SU-DHL-6 (cell line): ENCODE measurements at regions not wholly inside any gene's neighbourhood (a gene's known extent, or its start where the extent isn't known, plus 50 kb on each side); places are given as distances from the start of the nearest gene placed in this dataset.

ENCODE experiments used
- CTCF ChIP-seq: fragments of 200-600 bp; sonication (generic); IDR thresholded peaks from one replicate; pipeline ENCODE4 v1.5.1; 2017; ENCODE audit warnings: antibody characterized with exemption, mild to moderate bottlenecking, low read length, moderate library complexity; ENCODE audit not compliant: insufficient read depth, poor library complexity, severe bottlenecking
- EZH2phosphoT487 ChIP-seq: fragments of 200-600 bp; sonication (generic), shearing (Covaris generic); conservative IDR thresholded peaks from 2 replicates; pipeline ENCODE4 v1.6.1; 2018; ENCODE audit warnings: mild to moderate bottlenecking, antibody characterized with exemption, low read length, moderate library complexity, mixed read lengths

- no peak for TF ChIP-seq CTCF
- no peak for TF ChIP-seq EZH2phosphoT487
Measured at GRCh38 chr18:45509535-45509934, 105.7 kb upstream of the SLC14A2 start.
